GM10248 (cell line): ENCODE measurements at regions not wholly inside any gene's neighbourhood (a gene's known extent, or its start where the extent isn't known, plus 50 kb on each side); places are given as distances from the start of the nearest gene placed in this dataset.

Source experiments
- CTCF ChIA-PET: fragments of 300-600 bp; sonication (Branson Sonifier 250); formaldehyde crosslinking; extraction: SDS; loops from one replicate; lab custom pipeline; 2021; ENCODE audit warnings: antibody characterized with exemption; lab: Yijun Ruan, JAX
- POLR2A ChIA-PET: fragments of 350-650 bp; sonication (Branson Sonifier 250); formaldehyde crosslinking; extraction: SDS; loops from one replicate; lab custom pipeline; 2020; ENCODE audit warnings: antibody characterized with exemption; lab: Yijun Ruan, JAX
- DNase-seq: peaks from one replicate; pipeline ENCODE4 v3.0.0; 2012; ENCODE audit errors: extremely low spot score
- TF ChIP-seq, protein P1 (sequence below): IDR thresholded peaks from 2 replicates; pipeline ENCODE4 v1.5.1; 2012; ENCODE audit warnings: mild to moderate bottlenecking, low read depth; ENCODE audit errors: extremely low read depth, missing control alignments, control extremely low read depth

DNA sequence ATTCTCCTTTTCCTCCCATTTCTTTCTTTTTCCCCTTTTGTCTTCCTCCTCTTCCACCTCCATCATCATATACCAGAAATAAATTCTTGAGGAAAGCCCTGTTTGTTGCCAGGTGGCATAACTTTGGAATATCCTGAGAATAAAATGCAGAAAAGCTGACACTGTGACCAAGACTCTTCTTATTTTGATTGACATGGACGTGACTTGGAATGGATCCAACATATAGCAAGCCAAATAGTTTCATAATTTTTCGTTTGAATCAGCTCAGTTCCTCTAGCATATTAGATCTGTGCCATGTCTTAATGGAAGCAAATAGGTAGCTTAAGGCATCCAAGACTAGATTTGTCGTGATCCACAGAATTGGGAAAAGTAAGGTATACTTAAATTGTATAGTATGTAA lies 354.7 kb upstream of the FIGN start:
- ChIA-PET POLR2A (no interaction called here), CTCF (interaction anchor here (2.8 kb wide), 1 partner anchor 11 kb away, joined by 8 read pairs; no protein-coding TSS in a partner anchor)
- TF ChIP-seq, protein P1, sequence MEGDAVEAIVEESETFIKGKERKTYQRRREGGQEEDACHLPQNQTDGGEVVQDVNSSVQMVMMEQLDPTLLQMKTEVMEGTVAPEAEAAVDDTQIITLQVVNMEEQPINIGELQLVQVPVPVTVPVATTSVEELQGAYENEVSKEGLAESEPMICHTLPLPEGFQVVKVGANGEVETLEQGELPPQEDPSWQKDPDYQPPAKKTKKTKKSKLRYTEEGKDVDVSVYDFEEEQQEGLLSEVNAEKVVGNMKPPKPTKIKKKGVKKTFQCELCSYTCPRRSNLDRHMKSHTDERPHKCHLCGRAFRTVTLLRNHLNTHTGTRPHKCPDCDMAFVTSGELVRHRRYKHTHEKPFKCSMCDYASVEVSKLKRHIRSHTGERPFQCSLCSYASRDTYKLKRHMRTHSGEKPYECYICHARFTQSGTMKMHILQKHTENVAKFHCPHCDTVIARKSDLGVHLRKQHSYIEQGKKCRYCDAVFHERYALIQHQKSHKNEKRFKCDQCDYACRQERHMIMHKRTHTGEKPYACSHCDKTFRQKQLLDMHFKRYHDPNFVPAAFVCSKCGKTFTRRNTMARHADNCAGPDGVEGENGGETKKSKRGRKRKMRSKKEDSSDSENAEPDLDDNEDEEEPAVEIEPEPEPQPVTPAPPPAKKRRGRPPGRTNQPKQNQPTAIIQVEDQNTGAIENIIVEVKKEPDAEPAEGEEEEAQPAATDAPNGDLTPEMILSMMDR, result no peak
- no peak for DNase-seq

DNA sequence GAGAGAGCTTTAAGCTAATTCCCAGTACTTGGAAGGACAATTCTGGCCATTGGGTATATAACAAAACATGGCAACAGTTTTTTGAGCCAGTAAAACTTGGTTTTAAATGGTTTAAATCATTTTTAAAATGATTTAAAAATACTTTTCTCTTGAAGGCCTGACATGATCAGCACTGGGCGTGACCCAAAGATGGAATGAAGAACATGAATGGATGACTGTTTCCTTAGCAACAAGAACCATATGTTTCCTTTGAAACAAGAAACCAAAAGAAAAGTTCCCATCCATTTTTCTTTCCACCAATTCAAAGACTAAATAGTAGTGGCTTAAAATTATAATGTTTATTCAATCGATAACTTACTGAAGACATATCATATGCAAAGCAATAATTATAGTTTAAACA lies 348.3 kb upstream of the FIGN start:
- ChIA-PET POLR2A (no interaction called here), CTCF (no interaction called here)
- no peak for DNase-seq
- TF ChIP-seq, protein P1, result no peak

DNA sequence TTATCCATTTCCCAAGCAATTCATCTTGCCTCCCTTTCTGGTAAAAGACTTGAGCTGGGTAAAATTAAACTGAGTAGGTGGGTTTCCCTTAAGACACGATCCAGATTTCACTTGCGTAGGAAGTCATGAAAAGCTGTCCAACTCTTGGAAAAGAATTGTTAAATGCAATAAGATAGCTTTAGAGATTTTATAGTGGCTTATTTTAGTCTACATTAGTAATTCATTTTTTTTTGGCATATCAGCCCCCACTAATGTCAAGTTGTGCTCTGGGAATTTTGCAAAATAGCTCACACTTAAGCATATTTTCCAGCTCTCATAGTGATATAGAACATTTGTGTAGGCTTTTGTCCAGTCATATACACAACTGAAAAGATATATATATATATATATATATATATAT lies 344.7 kb upstream of the FIGN start:
- DNase-seq, result no peak
- ChIA-PET POLR2A (no interaction called here), CTCF (interaction anchor here (1.0 to 4.2 kb wide), 3 partner anchors 10 to 20 kb away, joined by 3 to 20 read pairs (median 8); no protein-coding TSS in a partner anchor)
- TF ChIP-seq, protein P1, result no peak

DNA sequence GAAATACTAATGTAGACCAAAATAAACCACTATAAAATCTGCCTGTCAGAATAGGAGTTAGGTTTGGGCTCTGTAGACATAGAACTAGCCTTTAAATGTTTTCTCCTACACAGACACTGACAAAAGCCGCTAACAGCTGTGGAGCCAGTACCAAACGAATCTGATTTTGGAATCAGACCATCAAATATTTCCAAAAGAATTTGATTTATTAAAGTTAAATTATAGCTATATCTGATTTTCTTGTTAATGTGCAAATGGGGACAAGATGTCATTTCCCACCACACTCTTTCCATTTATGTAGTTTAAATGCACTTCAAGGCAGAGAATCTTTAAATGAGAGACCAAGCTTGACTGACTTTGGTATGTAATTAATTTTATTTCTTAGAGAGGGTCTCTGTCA lies 343.4 kb upstream of the FIGN start:
- POLR2A ChIA-PET, result no interaction called here
- CTCF ChIA-PET, result interaction anchor here (1.1 to 4.2 kb wide), 3 partner anchors 9 to 18 kb away, joined by 5 to 20 read pairs (median 8); no protein-coding TSS in a partner anchor
- DNase-seq, result no peak
- TF ChIP-seq, protein P1, result no peak

DNA sequence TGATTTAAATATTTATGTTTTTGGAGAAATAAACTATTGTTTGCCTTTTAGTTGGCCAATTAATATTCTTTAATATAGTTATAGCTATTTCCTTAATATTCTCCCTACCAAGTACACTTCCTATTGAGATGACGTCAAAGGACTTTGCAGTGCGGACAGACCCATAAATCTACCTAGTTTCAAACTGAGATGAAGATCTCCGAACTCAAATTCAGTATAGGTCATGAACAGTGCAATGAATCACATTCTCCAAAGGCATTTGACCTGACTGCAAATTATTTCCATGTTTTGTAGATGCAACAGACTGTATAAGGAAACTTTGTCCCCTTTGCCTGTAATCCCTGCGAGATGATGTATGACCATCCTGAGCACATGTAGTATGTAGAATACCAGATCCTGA lies 342.6 kb upstream of the FIGN start:
- ChIA-PET CTCF (interaction anchor here (1.0 to 4.2 kb wide), 3 partner anchors 12 to 732 kb away, joined by 4 to 20 read pairs (median 8); no protein-coding TSS in a partner anchor), POLR2A (no interaction called here)
- TF ChIP-seq, protein P1, result no peak
- DNase-seq, result no peak

DNA sequence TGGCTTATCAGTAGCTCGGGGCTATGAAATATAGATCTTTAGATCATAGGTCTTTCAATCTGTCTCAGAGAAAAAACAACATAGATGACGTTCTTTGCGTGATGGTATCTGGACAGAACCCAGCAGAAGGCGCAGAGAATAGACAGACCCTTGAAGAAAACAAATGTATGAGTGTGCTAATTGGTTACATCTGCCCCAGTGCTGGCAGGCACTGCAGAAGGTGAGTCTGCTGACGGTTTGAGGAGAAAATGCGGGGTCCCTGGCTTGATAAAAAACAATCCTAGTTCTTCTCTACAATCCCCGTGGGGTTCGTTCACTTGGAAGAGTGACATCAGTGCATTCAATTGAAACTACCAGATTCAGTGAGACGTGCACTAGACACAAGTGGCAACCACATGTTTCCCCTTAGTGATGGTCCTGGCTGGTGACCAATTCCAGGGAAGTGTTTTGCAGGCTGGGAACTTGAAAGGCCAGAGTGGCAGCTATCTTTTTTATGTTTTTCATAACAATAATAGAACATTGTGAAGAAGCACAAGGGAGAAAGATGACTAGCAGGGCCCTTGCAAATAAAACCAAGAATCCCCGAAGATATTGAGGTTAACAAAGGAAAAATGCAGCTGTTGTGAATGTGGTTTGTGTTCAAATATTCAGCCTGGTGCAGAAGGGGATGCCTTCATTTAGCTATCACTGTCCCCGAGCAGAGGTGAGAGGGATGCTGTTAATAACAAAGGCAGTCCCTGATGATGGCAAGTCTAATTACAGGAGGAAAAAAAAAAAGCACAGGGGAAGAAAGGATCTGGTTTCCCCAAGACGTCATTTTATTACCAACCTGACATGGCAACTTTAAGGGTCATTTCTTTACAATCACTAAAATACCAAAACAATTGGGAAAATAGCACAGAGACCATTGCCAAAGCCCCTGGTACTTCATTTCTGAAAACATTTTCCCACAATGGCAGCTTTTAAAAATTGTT lies 337.6 kb upstream of the FIGN start:
- DNase-seq, result no peak
- POLR2A ChIA-PET, result no interaction called here
- CTCF ChIA-PET, result interaction anchor here (1.1 kb wide), 1 partner anchor 11 kb away, joined by 5 read pairs; no protein-coding TSS in a partner anchor
- TF ChIP-seq, protein P1, result no peak
